ENCODE measurements at regions not wholly inside any gene's neighbourhood (a gene's known extent, or its start where the extent isn't known, plus 50 kb on each side); places are given as distances from the start of the nearest gene placed in this dataset.

DNA sequence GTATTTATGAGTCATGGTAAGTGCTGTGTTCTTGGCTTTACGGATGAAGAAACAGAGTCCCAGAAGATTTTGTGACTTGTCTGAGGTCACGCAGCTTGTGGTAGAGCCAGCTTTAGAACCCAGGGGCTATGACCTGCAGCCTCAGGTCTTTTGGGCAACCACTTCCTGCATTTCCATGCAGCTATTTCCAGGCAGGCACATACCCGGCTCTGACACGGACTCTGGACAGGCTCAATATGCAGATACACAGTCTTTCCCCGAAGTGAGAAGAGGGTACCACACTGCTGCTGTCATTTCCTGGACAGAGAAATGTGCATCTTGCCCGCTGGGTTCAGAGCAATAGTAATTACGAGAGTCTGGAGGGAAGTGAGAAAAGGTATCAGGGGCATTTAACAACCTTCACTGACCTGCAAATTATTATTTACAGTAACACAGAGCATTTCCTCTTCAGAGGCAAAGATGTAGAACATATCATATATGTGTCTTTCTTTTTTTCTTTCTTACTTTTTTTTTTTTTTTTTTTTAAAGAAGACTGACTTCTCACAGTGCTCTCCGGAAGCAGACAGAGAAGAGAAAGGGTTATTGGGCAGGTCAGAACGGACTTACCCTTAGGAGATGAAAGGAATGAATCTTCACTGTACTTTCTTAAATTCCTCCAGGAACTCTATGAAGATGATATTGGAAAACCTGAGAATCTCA, 185.1 kb downstream of the CLIC5 start:
- no peak for DNase-seq

DNA sequence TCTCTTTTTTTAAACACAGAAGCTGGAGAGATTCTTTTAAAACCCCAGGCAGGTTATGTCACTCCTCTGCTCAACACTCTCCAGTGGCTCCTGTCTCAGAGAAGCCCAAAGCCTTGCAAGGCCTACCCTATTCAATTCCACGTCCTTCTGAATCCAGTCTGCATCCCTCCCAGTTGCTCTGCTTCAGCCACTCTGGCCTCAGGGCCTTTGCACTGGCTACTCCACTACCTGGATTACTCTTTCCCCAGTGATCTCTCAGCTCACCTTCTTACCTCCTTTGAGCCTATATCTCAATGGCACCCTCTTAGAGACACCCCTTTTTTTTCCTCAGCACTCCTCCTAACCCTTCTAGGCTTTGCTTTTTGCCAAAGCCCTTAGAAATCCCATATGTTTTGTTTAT, 185.8 kb downstream of the CLIC5 start:
- no peak for DNase-seq

DNA sequence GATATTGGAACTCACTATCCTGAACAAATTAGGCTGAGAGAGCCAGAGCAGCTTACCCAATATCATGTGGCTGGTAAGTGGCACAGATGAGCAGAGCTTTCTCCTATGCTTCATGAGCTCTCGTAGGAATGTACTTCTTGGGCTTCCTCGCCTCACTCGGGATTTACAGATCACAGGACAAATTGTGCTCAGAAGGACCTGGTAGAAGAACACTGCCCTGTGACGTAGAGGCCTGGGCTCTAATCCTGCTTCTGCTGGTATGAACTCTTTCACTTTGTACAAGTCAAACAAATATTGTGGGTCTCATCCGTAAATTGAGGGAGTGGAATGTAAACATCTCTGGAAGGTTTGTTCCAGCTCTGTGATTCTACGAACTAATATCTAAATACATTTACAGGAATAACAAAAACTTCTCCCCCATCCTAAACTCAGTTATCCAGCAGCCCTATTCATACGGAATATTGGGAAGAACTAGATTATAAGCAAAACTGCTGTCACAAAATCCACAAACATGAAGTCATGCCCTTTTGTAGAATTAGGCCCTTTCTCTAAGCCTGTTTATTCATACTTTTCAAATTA, 187.6 kb downstream of the CLIC5 start:
- DNase-seq = no peak

DNA sequence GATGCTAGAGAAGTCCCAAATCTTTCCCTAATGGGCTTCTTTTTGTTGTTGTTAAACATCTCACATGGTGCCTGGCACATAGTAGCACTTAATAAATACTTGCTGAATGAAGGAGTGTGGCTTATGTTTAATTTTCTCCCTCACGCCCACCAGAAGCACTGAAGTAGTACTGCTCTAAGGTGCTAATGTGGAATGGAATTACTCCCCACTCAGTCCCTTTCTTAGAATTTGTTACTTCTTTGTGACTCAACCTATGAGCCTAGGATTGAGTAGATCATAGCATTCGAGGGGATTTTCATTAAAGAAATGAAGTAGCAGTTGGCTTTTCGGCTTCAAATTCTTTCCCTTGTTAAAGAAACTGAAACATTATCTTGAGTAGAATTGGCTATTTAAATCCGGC, 192.8 kb downstream of the CLIC5 start:
- DNase-seq = no peak

DNA sequence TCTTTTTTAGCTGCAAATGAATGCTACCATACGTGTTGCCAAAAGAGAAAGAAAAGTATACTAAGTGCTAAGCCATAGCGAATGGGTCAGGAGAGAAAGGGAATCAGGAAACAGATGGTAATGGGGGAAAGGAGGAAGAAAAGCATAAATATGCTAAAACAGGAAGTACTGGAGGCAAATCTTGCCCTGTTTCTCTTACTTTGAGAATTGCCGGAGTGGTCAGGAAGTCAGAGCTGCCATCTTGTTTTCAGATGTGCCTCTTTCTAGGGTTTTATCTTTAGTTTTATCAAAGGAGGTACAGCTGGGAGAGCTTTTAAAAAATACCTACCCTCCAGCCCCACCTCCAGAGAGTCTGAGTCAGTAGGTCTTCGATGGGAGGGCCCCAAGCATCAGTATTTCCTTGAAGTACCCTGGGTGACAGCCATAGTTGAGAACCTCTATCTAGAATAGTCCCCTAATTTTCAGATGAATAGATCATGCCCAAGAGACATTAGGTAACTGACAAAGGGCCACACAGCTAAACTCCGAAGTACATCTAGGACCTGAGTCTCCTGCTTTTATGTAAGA, 193.3 kb downstream of the CLIC5 start:
- DNase-seq = no peak

DNA sequence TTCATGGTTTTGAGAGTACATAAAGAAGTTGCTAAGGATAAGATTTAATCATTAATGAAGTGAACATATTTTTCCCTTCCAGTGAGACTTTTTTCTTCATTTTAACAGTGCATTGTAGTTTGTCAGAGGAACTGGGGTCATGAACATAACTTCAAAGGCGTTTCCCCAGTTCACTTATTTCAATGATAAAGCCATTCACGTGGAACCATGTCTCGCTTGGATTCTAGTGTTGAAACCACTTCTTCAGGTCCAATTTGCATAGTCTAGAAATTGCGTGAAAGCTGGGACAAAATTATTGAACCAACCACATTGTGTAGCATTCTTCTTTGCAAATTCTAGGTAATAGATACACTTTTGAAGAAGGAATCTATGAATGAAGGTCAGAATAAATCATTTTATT, 197.0 kb downstream of the CLIC5 start:
- no peak for DNase-seq

DNA sequence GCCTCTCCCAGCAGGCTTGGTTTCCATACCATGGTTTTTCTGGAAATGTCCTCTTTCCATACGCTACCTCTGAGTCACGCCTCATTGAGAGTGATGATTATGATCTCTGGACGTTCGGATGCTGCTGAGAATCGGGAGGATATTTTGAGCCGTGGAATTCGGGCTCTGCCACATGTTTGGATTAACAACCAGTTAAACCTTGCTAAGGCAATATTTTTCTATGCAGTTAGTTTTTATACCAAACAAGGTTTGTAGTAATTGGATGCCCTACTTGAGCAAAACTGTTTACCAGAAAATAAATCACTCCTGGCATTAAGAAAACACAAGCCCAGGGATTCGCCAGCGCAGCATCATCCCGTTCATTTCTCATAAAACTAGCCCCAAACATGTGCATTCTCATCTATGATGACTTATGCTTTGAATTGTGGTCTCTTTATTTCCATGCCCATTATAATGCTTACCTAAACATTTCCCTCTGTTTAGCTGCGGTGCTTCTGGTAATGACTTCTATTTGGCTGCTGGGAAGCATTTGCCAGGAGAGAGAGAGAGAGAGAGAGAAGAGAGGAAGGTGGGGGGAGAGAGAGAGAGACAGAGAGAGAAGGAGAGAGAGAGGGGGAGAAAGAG, 198.9 kb downstream of the CLIC5 start:
- DNase-seq = no peak

DNA sequence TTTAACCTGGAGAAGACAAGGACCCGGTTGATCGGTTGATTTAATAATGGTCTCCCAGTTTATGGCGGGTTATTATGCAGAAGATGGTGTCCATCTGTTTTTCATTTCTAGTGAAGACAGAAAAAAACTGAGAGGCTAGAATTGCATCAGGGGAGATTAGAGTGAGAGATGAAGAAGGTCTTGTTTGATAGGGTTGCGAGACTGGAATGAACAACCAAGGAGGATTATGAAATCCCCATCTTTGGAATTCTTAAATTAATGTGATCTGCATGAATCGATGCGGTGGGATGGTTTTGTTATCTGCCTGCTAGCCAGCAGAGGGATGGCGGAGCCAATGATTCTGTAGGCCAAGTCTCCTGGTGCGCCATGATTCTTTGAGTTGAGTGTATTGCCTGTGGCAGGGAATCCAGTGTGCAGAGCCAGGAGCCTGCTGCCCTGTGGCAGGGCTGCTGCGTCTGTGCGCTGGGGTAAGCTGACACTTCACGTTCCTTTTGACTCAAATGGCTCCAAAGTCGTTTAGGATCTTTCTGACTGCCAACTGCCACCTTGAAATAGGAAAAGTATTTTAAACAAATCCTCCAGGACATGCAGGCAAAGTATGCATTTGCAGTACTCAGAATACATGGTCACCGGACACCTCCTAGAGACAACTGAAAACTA, 200.1 kb downstream of the CLIC5 start:
- DNase-seq = no peak

DNA sequence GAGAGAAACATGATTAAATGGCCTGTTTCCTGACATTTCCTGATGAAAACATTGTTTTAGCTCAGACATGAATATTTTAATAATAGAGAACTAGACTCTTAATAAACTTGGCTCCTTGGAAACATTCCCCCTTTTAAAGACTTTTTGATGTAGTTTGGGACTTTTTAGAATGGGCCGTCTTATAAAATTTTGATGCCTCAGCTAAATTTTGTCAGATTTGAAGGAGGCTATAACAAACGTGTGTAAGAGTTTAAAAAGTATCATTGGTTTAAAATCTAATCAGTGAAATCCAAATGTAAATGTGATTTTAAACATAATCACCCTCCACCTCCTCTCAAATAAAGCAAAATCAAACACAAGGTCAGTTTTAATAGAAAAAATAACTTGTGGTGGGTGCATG, 200.9 kb downstream of the CLIC5 start:
- DNase-seq = no peak

DNA sequence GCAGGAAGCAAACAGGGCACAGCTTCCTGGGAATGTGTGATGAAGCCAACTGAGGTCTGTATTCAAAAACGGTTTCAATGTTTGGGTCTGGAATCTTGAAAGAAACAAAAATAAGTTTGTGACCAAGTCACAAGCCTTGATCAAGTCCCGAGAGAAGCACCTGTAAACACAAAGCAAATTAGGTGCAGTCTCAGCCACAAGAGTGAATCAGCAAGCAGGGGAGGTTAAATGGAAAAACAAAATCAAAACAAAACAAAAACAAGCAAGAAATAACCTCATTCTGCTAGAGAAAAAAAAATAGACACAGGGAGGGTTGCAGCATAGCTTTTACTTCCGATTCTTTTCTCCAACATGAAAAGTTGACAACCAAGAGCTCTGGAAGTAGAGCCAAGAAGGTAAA, 201.7 kb downstream of the CLIC5 start:
- DNase-seq = no peak

DNA sequence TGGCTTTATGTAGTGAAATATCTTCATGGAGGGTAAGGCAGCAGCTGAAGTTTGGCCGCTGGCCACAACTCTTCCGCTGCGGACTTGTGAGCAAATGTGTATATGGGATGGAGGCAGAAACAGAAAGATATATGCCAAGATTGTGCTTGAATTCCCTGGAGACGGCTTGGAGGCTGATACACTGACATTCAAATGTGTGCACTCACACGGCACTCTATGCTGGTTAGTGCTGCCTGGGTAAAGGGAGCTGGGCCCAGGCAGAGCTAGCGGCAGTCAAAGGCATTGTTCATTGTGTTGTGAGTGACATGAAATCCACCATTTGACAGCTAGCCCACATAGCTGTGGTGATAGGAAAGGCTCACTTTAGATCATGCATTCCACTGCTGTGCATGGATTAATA, 202.7 kb downstream of the CLIC5 start:
- DNase-seq = no peak

DNA sequence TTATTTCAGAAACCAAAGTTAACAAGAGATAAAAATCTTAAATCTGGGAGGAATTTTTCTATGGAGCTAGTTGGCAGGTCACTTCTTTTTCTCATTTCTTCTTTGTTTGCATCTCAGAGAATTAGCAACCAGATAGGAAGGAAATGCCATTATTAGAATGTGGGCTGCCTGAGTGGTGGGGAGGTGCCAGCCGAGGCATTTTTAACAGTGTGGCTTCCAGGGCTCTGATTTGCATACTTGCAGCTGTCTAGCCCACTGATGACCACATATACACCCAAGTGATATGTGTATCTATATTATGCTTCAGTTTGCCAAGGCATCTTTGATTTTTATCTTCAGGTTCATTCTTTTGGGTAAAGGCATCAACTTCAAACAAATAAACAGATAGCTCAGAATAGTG, 206.7 kb downstream of the CLIC5 start:
- DNase-seq = no peak

DNA sequence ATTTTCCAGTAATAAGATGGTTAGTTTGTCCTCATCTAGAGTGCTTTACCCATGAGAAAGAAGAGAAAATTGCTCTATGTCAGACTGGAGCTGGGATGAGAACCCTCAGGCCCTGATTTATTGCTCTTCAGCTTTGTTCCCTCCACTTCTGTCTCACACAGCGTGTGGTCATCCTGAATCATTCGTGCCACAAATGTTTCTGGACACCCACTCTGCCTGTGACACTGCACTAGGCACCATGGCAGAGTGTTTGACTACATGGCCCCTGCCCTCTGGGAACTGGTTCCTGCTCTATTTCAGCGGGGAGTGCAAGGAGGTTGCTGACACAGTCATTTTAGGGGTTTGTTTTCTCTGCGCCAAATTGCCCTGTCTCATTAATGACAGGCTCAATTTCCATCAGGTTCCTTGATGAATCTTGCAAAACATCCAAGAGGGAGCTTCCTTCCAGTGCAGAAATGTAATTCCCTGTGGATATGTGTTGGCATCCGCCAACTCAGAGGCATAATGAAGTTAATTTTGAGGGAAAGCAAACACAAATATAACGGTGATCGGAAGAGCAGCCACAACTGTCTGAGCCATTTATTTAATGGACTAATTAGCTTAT, 207.5 kb downstream of the CLIC5 start:
- DNase-seq = no peak

DNA sequence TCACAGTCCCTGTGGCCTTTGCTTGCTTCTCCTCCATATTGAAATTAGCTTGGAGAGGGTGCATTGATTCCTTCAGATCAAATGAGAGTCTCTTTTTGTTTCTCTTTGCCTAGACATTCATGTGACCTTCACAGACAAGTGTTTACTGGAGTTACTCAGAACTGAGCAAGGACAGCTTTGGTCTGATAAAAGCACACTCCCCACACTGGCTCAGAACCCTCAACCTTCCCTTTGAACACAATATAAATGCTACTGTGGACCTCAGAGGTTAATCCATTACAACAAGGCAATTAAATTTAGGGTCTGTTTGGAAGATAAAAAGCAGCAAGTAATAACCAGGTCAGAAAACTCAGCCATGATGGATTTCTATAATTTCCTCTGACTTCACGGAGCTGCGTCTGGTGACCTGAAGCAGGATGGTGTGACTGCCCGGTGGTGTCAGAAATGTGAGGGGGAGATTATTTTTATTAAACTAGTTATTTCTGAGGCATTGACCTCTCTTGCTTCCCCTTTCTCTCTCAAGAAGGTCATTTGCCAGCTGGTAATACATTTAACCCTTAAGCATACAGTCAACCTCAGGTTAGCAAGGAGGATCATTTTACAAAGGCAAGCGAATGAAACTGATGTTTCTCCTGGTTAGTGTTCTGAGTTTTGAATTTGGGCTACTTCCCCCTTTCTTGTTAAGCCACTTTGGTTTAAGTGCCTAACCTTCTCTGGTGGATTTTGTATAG, 208.2 kb downstream of the CLIC5 start:
- no peak for DNase-seq

DNA sequence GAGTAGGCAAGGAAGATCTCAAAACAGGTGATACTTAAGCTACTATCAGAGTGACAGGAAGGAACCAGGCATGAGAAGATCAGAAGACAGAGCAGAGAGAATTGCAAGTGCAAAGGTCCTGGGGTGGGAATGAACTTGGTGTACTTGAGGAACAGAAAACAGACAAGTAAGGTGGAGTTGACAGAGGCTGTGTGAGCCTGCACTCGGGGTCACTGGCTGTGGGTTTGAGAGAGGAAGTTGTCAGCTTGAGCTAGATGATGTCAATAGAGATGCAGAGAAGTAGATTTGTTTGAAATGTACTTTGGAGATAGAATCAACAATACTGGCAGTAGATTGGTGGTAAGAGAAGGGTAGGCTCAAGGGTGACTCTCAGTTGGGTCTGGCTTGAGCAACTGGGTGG, 209.5 kb downstream of the CLIC5 start:
- no peak for DNase-seq

DNA sequence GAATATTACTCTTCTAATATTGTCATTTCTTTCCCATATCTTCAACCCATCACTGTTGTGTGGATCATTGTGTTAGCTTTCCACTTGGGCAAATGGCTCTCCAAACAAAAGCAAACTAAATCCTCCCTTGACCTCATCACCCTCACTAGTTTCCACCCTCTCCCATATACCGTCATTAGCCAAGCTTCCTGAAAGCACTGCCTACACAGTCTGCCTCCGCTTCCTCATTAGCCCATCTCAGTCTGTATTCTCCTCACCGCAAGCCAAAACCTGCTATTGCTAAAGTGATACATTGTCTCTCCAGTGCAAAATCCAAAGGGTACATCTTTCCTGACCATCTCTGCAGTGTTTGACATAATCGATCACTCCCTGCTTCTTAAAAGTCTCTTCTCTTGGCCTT, 212.6 kb downstream of the CLIC5 start:
- DNase-seq = no peak

DNA sequence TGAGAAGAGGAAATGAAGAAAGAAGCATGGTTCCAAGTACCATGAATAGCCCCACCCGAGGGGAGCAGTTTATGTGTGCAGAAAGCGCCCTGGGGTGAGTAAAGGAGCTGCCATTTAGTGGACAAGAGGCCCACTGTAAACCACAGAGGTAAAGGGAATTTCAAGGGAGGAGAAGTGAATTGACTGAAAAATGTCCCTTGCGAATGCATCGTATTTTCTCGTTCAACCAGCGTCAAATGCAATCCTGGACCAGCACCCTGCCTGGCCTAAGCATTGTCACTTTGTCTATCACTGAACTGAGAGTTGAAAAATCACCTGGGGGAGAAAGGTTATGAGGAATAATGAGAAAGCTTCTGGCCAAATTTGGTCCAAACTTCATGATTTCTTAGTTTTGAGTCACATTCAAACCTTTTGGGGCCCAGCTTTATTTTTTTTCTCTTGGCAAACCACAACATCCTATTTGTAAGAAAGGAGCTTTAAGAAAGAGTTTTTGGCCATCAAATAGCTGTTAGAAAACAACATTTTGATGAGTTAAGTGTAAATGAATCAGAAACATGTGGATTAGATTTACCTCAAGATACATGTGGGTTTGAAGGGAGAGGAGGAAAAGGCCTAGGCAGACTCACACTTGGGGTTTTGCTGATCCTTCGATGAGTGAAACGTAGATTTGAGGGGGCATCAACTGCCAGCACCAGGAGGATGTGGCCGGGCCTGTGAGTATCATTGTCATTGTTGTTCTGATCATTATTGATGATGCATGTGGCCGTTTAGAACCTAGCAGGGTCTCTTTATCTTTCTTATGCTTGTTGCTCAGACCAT, 214.0 kb downstream of the CLIC5 start:
- DNase-seq = no peak

DNA sequence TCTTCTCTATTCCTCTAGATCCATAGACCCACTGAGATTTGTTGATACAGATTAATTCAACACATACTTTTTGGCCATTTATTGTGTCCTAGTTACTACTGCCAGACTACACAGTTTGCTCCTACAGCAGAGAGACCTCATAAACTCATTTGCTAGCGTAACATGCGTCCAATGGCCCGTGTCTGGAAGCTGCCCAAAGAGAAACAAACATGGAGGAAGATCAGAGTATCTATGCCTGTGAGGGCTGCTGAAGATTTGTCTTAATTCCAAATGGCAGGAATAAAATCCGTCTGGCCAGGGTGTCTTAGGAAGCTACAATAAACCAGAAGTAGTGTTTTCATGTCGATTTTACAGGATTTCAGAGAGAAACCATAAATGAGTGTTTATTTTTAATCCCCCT, 214.7 kb downstream of the CLIC5 start:
- no peak for DNase-seq

DNA sequence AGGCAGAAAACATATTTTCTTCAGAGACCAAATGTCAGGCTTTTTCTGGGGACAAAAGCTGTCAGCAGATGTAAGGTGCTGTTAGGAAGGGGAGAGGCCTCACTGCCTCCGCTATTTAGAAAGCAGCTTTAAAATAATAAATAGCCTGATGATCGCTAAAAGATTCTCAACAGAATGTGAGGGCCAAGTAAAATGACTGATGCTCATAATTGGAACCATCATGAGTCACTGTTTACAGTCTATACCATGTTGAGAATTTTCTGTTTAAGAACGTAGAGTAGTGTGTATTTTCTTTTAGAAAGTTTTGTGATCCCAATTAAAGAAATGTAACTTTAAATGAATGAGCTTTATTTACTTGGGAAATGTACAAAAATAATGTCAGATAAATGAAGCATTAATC, 220.0 kb downstream of the CLIC5 start:
- DNase-seq = no peak

DNA sequence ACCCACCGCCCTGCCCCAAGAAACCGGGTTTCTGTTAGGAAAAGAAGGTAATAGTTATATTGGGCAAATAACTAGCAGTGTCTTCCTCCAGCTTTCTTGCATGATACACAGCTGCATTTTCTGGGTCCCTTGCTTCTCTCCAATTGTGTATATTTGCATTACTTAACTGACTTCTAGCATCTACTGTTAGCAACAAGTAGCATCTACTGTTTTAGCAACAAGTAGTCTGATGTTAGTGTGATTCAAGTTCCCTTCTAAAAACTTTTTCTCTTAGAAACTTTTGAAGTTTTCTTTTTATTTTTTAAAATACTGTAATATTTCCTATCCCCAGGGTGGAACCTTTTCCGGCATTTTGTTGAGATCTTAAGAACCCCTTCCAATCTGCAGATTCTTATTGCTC, 221.2 kb downstream of the CLIC5 start:
- DNase-seq = no peak

DNA sequence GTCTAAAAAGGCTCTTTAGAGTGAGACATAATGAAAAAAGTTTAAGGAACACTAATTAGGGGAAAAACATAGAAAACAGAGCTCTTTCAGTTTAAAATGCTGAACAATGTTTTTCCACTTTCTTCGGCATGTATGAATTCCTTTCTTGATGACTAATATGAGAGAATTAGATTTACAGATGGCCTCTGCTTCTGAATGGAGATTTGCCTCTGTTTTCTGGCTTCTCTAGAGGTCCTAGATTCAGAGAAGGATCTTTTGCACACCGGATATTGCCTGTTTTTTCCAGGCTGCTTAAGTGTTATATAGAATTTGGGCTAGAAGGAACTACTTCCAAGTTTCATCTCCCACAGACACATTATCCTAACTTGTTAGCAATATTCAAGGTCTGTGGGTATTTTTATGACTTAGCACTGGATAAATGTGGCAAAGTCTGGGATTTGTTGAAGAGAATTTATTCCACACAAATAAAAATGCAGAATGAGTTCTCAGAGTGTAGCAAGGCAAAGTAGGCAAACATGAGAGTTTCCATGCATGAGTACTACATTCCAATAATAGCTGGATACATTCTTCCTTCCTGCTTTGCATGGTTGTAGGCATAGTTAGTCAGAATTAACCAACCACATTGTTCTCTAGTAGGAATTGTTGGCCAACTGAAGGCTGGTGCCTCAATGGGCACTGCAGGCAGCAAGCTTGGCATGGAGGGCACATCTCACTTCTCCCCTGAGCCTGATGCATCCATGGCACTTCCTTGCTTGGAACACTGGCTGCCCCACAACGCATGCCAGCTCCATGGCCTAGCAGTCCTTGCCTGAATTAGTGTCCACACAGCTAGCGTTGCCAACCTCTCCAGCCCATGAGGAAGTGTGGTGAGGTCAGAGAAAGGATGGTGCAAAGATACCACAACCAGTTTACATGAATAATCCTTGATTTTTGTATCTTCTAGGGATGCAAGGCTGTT, 224.2 kb downstream of the CLIC5 start:
- no peak for DNase-seq

Measured in DMS 273 treated with DMSO at 0.1 percent for 48 hours (cell line).